ENCODE measurements at regions not wholly inside any gene's neighbourhood (a gene's known extent, or its start where the extent isn't known, plus 50 kb on each side); places are given as distances from the start of the nearest gene placed in this dataset.

GRCh38 chrX:97847885-97848679, 964.4 kb downstream of the RPA4 start:
- H3K18ac ChIP-seq (ENCODE audit: low read depth, low read length): no peak overlapping the region
- no peak overlapping the region for H3K9ac ChIP-seq (ENCODE audit: low read depth, low read length)
- in situ Hi-C loops (cut with MboI; ENCODE audit: low sequenced_read_pairs) (no loop called here), intact Hi-C loops (cut with micrococcal nuclease) (no loop called here), dilution Hi-C loops (cut with HindIII; ENCODE audit: low sequenced_read_pairs, unreplicated experiment) (no loop called here)
- no peak overlapping the region for H2AK9ac ChIP-seq (replicated peaks; ENCODE audit: low read depth, low read length, poor library complexity)
- POLR2A ChIA-PET (ENCODE audit: unreplicated experiment): no interaction called here
- no peak overlapping the region for H2BK20ac ChIP-seq (ENCODE audit: low read depth, low read length)
- H2BK15ac ChIP-seq (ENCODE audit: low read depth, low read length): no peak overlapping the region
- H3K9me3 ChIP-seq (ENCODE audit: control insufficient read depth, insufficient read depth, low read length): peaks cover 44% of the 10 kb centered on the region; the same call in 1 of the 2 replicates
- no peak overlapping the region for H3K4me3 ChIP-seq (ENCODE audit: insufficient read depth, low read depth, low read length)
- H4K8ac ChIP-seq (ENCODE audit: low read depth in 2 of 2, low read length in 2 of 2): no peak overlapping the region
- no peaks in the 10 kb centered on the region for H3K4me1 ChIP-seq (ENCODE audit: control insufficient read depth, insufficient read depth, low read length)
- TF ChIP-seq CTCF (conservative IDR thresholded peaks at IDR 0.05; ENCODE audit: low read depth, low read length) (no peak), BHLHE40 (IDR thresholded peaks at IDR 0.05; ENCODE audit: low read depth, low read length) (no peak), ELK1 (IDR thresholded peaks at IDR 0.05; ENCODE audit: borderline replicate concordance, low read depth, low read length) (no peak), MAFK (IDR thresholded peaks at IDR 0.05; ENCODE audit: low read depth, low read length) (no peak), RAD21 (IDR thresholded peaks at IDR 0.05; ENCODE audit: low read length) (no peak), MXI1 (IDR thresholded peaks at IDR 0.05; ENCODE audit: borderline replicate concordance, low read depth, low read length) (no peak), RCOR1 (IDR thresholded peaks at IDR 0.05; ENCODE audit: insufficient replicate concordance, low read length) (no peak), FOS (IDR thresholded peaks at IDR 0.05; ENCODE audit: low read depth, low read length) (no peak), RFX5 (IDR thresholded peaks at IDR 0.05; ENCODE audit: low read depth, low read length) (no peak), USF2 (IDR thresholded peaks at IDR 0.05; ENCODE audit: low read depth, low read length) (no peak), CHD1 (IDR thresholded peaks at IDR 0.05; ENCODE audit: low read depth, low read length) (no peak), CEBPB (IDR thresholded peaks at IDR 0.05; ENCODE audit: low read depth, low read length) (no peak), POLR2A (IDR thresholded peaks at IDR 0.05; ENCODE audit: low read depth, low read length) (no peak), SMC3 (IDR thresholded peaks at IDR 0.05; ENCODE audit: low read depth, low read length) (no peak), MAZ (IDR thresholded peaks at IDR 0.05; ENCODE audit: borderline replicate concordance, low read depth, low read length) (no peak), NFE2L2 (IDR thresholded peaks at IDR 0.05; ENCODE audit: low read depth, low read length) (no peak)
- H3K9me1 ChIP-seq (ENCODE audit: insufficient read depth, low read length): no peaks in the 10 kb centered on the region
- H3K79me1 ChIP-seq (ENCODE audit: low read depth in 1 of 2, low read length in 2 of 2): no peaks in the 10 kb centered on the region
- no peaks in the 10 kb centered on the region for H3K27me3 ChIP-seq (ENCODE audit: control insufficient read depth, insufficient read depth, low read length)
- no peak overlapping the region for H3K27ac ChIP-seq (ENCODE audit: insufficient read depth, low read length)
- no peak overlapping the region for H3K4ac ChIP-seq (ENCODE audit: low read depth, low read length)
- H4K20me1 ChIP-seq (ENCODE audit: insufficient read depth, low read length): no peaks in the 10 kb centered on the region
- no peak for DNase-seq
- no peak overlapping the region for H2BK120ac ChIP-seq (ENCODE audit: low read depth, low read length)
- no peak overlapping the region for H4K91ac ChIP-seq (ENCODE audit: insufficient read depth, low read depth, low read length)
- no peak overlapping the region for H3K14ac ChIP-seq (replicated peaks; ENCODE audit: low read depth, low read length)
- no peak overlapping the region for H3K4me2 ChIP-seq (ENCODE audit: low read depth, low read length)
- CTCF ChIA-PET: no interaction called here
- no peak overlapping the region for H2BK5ac ChIP-seq (ENCODE audit: low read depth, low read length, poor library complexity, severe bottlenecking)
- ATAC-seq (ENCODE audit: low read depth): no peak
- BruUV-seq (replicated peaks): no TSS peak
- H3K36me3 ChIP-seq (ENCODE audit: control insufficient read depth, insufficient read depth, low read length): no peaks in the 10 kb centered on the region
- H3K23ac ChIP-seq (ENCODE audit: low read depth, low read length): no peak overlapping the region
- H2AK5ac ChIP-seq (ENCODE audit: low read depth, low read length): no peak overlapping the region
- no peak overlapping the region for H3K56ac ChIP-seq (ENCODE audit: extremely low read depth, insufficient read depth, low read length)
- H2AFZ ChIP-seq (replicated peaks; ENCODE audit: low read length, poor library complexity): no peak overlapping the region
- H4K5ac ChIP-seq (ENCODE audit: low read depth, low read length): no peak overlapping the region
- WGBS, 2 experiments (ENCODE audit: extremely low coverage in 2 of 2, insufficient read length in 1 of 2): 84% methylated on average over 19 of the region's 25 CpGs; no CpG with 5 or more reads in 1 of the 2 experiments
